Neuronal stem cell (in vitro differentiated cells): ENCODE measurements at regions not wholly inside any gene's neighbourhood (a gene's known extent, or its start where the extent isn't known, plus 50 kb on each side); places are given as distances from the start of the nearest gene placed in this dataset.

ENCODE experiments used
- DNase-seq: peaks from one replicate; pipeline ENCODE4 v3.0.0-alpha.2; 2013; ENCODE audit warnings: low spot score
- H2AFZ ChIP-seq: one replicate; pipeline ENCODE4 v1.6.1; 2013; ENCODE audit warnings: mild to moderate bottlenecking, low read length, inconsistent platforms
- H2AK5ac ChIP-seq: 2 replicates; pipeline ENCODE4 v1.6.1; 2013; ENCODE audit warnings: low read depth, mild to moderate bottlenecking, inconsistent platforms, low read length, moderate library complexity, mixed read lengths
- H2BK120ac ChIP-seq: 2 replicates; pipeline ENCODE4 v1.6.1; 2013; ENCODE audit warnings: low read depth, mild to moderate bottlenecking, inconsistent platforms, low read length, moderate library complexity, mixed read lengths
- H2BK12ac ChIP-seq: one replicate; pipeline ENCODE4 v1.6.1; 2013; ENCODE audit warnings: low read length, inconsistent platforms
- H2BK15ac ChIP-seq: 2 replicates; pipeline ENCODE4 v1.6.1; 2013; ENCODE audit warnings: mild to moderate bottlenecking, low read length, inconsistent platforms, mixed read lengths
- H2BK5ac ChIP-seq: one replicate; pipeline ENCODE4 v1.6.1; 2013; ENCODE audit warnings: inconsistent platforms, mild to moderate bottlenecking, low read length, moderate library complexity
- H3K14ac ChIP-seq: one replicate; pipeline ENCODE4 v1.6.1; 2013; ENCODE audit warnings: low read length, inconsistent platforms
- H3K18ac ChIP-seq: 2 replicates; pipeline ENCODE4 v1.6.1; 2013; ENCODE audit warnings: low read length, inconsistent platforms
- H3K23ac ChIP-seq: 2 replicates; pipeline ENCODE4 v1.6.1; 2013; ENCODE audit warnings: low read depth, mild to moderate bottlenecking, mixed read lengths, low read length, inconsistent platforms; ENCODE audit not compliant: poor library complexity
- H3K27ac ChIP-seq: replicated peaks from 3 replicates; pipeline ENCODE4 v1.5.1; 2013; ENCODE audit warnings: low read length, inconsistent platforms
- H3K27me3 ChIP-seq, 3 experiments: 2 replicates each; pipeline ENCODE4 v1.6.1; 2013; ENCODE audit warnings: low read length in 3 of 3, mild to moderate bottlenecking in 2 of 3, inconsistent platforms in 1 of 3, low read depth in 1 of 3, mixed read lengths in 1 of 3, moderate library complexity in 1 of 3; ENCODE audit not compliant: control insufficient read depth in 3 of 3, insufficient read depth in 3 of 3
- H3K36me3 ChIP-seq, 2 donors: replicated peaks in 1 of 2; 2 replicates each; pipeline ENCODE4 v1.6.1; 2013; ENCODE audit warnings: low read length in 2 of 2; ENCODE audit not compliant: control insufficient read depth in 2 of 2, insufficient read depth in 2 of 2
- H3K4ac ChIP-seq: 2 replicates; pipeline ENCODE4 v1.6.1; 2013; ENCODE audit warnings: inconsistent platforms, mild to moderate bottlenecking, low read length, moderate library complexity
- H3K4me1 ChIP-seq, 2 donors: 1 replicate in 1 of 2; 2 replicates in 1 of 2; pipeline ENCODE4 v1.6.1; 2013; ENCODE audit warnings: low read length in 2 of 2, low read depth in 1 of 2; ENCODE audit not compliant: control insufficient read depth in 2 of 2, insufficient read depth in 1 of 2
- H3K4me2 ChIP-seq: one replicate; pipeline ENCODE4 v1.6.1; 2013; ENCODE audit warnings: mild to moderate bottlenecking, low read length, inconsistent platforms; ENCODE audit not compliant: insufficient read depth, poor library complexity, severe bottlenecking
- H3K4me3 ChIP-seq, 2 donors: 2 replicates each; pipeline ENCODE4 v1.5.1; 2013; ENCODE audit warnings: low read length in 2 of 2, mild to moderate bottlenecking in 2 of 2, inconsistent platforms in 1 of 2, moderate library complexity in 1 of 2
- H3K79me1 ChIP-seq: one replicate; pipeline ENCODE4 v1.6.1; 2013; ENCODE audit warnings: low read depth, mild to moderate bottlenecking, inconsistent platforms, low read length, moderate library complexity
- H3K9ac ChIP-seq: one replicate; pipeline ENCODE4 v1.6.1; 2013; ENCODE audit warnings: mild to moderate bottlenecking, low read depth, low read length, inconsistent platforms; ENCODE audit not compliant: poor library complexity
- H3K9me3 ChIP-seq, 2 donors: replicated peaks in 1 of 2; 2 replicates each; pipeline versions ENCODE3 to v1.6.1; 2013; ENCODE audit warnings: low read length in 2 of 2, mild to moderate bottlenecking in 2 of 2, inconsistent platforms in 1 of 2, low read depth in 1 of 2, mixed read lengths in 1 of 2, moderate library complexity in 1 of 2; ENCODE audit not compliant: control insufficient read depth in 2 of 2, insufficient read depth in 1 of 2
- H4K8ac ChIP-seq: one replicate; pipeline ENCODE4 v1.6.1; 2013; ENCODE audit warnings: low read depth, mild to moderate bottlenecking, inconsistent platforms, low read length, moderate library complexity
- H4K91ac ChIP-seq: one replicate; pipeline ENCODE4 v1.6.1; 2013; ENCODE audit warnings: low read length, low read depth, mild to moderate bottlenecking, inconsistent platforms; ENCODE audit not compliant: poor library complexity
- WGBS, 2 donors: extraction: QIAGEN DNeasy Blood & Tissue Kit; methylation state at CpG; one replicate each; pipeline ENCODE4 v1.1.7; 2013; ENCODE audit warnings: missing lambda C conversion rate in 2 of 2, mixed read lengths in 1 of 2; ENCODE audit not compliant: insufficient read length in 2 of 2, insufficient replicate concordance in 1 of 2; ENCODE audit errors: extremely low coverage in 2 of 2; 5-methylcytosine and 5-hydroxymethylcytosine counted together

DNA sequence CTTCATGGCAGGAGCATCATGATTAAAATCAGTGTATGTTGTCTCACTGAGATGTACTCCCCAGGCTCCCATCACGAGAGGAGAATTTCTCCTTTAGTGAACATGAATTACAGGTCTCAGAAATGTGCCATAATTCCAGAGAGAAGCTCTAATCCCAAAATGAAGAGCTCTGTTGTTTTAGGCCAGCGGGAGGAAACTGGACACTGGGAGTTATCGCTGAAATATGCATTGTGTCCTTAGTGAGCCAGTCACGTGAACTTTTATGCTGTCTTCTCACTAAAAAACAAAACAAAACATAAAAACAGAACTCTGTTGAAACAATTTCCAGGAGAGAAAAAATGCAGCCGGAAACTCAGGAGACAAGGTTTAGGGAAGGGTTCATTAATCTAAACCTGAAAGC lies 315.7 kb upstream of the NT5E start:
- H3K18ac ChIP-seq: no peak overlapping the region
- DNase-seq: no peak
- H3K4me3 ChIP-seq: no peak overlapping the region
- no peak overlapping the region for H2AFZ ChIP-seq
- no peaks in the 10 kb centered on the region for H3K27me3 ChIP-seq
- no peaks in the 10 kb centered on the region for H3K79me1 ChIP-seq
- no peak overlapping the region for H3K14ac ChIP-seq
- H4K91ac ChIP-seq: no peak overlapping the region
- no peaks in the 10 kb centered on the region for H3K36me3 ChIP-seq
- no peak overlapping the region for H2BK12ac ChIP-seq
- no peak overlapping the region for H3K27ac ChIP-seq
- H3K23ac ChIP-seq: no peak overlapping the region
- no CpG with 5 or more reads among the region's 5 CpGs for WGBS, 2 donors
- no peaks in the 10 kb centered on the region for H3K9me3 ChIP-seq
- no peak overlapping the region for H2BK5ac ChIP-seq
- H3K4me2 ChIP-seq: no peak overlapping the region
- peaks cover 0 to 2% of the 10 kb centered on the region in 2 donors for H3K4me1 ChIP-seq
- H3K4ac ChIP-seq: no peak overlapping the region
- no peak overlapping the region for H2BK15ac ChIP-seq
- no peak overlapping the region for H4K8ac ChIP-seq
- no peak overlapping the region for H2AK5ac ChIP-seq
- H2BK120ac ChIP-seq: no peak overlapping the region
- H3K9ac ChIP-seq: no peak overlapping the region

DNA sequence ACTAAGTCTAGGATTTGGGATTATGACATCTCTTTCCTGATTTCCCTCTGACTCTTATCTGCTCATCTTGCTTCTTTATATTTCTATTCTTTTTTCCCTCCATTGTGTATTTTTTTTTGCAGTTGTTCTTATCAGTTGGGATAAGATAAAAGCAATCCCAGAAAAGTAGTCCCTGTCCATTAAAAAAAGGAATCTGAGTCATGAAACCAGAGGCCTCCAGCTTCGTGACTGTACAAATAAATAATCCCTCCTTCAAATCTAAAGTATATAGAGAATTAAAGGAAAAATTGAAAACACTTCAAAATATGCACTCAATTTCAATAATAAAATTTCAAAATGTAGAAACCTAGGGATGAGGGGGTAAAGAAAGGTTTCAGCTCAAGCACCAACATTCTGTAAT lies 317.8 kb upstream of the NT5E start:
- WGBS, 2 donors: no CpG with 5 or more reads among the region's 1 CpG
- H3K27me3 ChIP-seq: no peaks in the 10 kb centered on the region
- no peak overlapping the region for H3K27ac ChIP-seq
- H4K91ac ChIP-seq: no peak overlapping the region
- H3K18ac ChIP-seq: no peak overlapping the region
- no peak overlapping the region for H2AFZ ChIP-seq
- H3K14ac ChIP-seq: no peak overlapping the region
- no peak overlapping the region for H2BK120ac ChIP-seq
- no peak overlapping the region for H2AK5ac ChIP-seq
- no peak overlapping the region for H2BK12ac ChIP-seq
- no peak for DNase-seq
- H3K79me1 ChIP-seq: no peaks in the 10 kb centered on the region
- no peak overlapping the region for H3K4ac ChIP-seq
- no peaks in the 10 kb centered on the region for H3K36me3 ChIP-seq
- H3K4me2 ChIP-seq: no peak overlapping the region
- H3K4me1 ChIP-seq: peaks cover 0 to 2% of the 10 kb centered on the region in 2 donors
- no peak overlapping the region for H3K23ac ChIP-seq
- H2BK15ac ChIP-seq: no peak overlapping the region
- H3K9me3 ChIP-seq: no peaks in the 10 kb centered on the region
- no peak overlapping the region for H2BK5ac ChIP-seq
- H4K8ac ChIP-seq: no peak overlapping the region
- no peak overlapping the region for H3K9ac ChIP-seq
- no peak overlapping the region for H3K4me3 ChIP-seq

DNA sequence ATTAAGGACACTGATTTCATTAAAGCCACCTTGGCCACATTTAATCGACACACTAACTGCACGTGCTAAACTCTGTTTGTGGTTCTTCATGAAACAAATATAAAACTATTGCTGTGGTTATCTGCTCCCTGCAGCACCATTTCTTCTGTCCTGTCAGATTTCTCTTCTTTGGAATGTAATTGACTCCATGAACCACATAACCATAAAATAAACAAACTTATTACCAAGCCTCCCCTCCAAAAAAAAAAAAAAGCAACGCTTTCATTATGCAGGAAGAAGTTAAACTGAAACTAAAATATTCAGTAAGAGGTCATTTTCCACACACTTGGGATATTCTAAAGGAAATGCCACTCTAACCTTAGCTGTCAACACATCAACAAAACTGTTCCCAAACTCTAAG lies 319.1 kb upstream of the NT5E start:
- Histone ChIP-seq H4K91ac (no peak overlapping the region), H3K23ac (no peak overlapping the region), H3K9ac (no peak overlapping the region), H3K36me3 (no peaks in the 10 kb centered on the region), H2BK120ac (no peak overlapping the region), H3K9me3 (no peaks in the 10 kb centered on the region), H3K79me1 (no peaks in the 10 kb centered on the region), H3K27me3 (no peaks in the 10 kb centered on the region), H2AK5ac (no peak overlapping the region), H3K4me3 (no peak overlapping the region), H3K4ac (no peak overlapping the region), H3K4me2 (no peak overlapping the region), H2BK5ac (no peak overlapping the region), H2AFZ (no peak overlapping the region), H3K4me1 (no peaks in the 10 kb centered on the region), H3K18ac (no peak overlapping the region), H2BK15ac (no peak overlapping the region), H3K27ac (no peak overlapping the region), H2BK12ac (no peak overlapping the region), H4K8ac (no peak overlapping the region), H3K14ac (no peak overlapping the region)
- no CpG with 5 or more reads among the region's 3 CpGs for WGBS, 2 donors
- DNase-seq: no peak

DNA sequence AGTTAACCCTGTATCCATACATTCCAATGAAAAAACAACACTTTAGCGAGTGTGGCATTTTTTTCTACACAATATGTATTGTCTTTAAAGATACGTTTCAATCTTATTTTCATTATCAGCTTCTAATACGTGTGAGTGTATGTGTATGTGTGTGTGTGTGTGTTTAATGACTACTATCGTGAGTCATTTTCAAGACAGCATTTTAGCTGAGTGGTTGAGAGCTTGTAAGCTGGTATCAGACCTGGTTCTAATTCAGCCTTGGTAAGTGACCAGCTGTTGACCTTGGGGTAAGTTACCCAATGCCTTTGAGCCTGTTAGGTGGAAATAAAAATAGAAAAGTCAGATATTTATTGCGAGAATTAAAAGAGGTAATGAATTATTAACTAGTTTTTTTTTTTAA lies 320.0 kb upstream of the NT5E start:
- Histone ChIP-seq H3K36me3 (no peaks in the 10 kb centered on the region), H3K18ac (no peak overlapping the region), H3K9me3 (no peaks in the 10 kb centered on the region), H2BK5ac (no peak overlapping the region), H2AK5ac (no peak overlapping the region), H3K27ac (no peak overlapping the region), H2BK15ac (no peak overlapping the region), H2AFZ (no peak overlapping the region), H3K79me1 (no peaks in the 10 kb centered on the region), H4K91ac (no peak overlapping the region), H3K14ac (no peak overlapping the region), H3K4me2 (no peak overlapping the region), H2BK120ac (no peak overlapping the region), H4K8ac (no peak overlapping the region), H3K9ac (no peak overlapping the region), H3K23ac (no peak overlapping the region), H3K4me1 (no peaks in the 10 kb centered on the region), H2BK12ac (no peak overlapping the region), H3K4ac (no peak overlapping the region), H3K4me3 (no peak overlapping the region), H3K27me3 (no peaks in the 10 kb centered on the region)
- DNase-seq: no peak
- 100% methylated on average over 1 of the region's 5 CpGs; no CpG with 5 or more reads in 1 of the 2 donors for WGBS, 2 donors
